HG02970 (cell line): ENCODE measurements at regions not wholly inside any gene's neighbourhood (a gene's known extent, or its start where the extent isn't known, plus 50 kb on each side); places are given as distances from the start of the nearest gene placed in this dataset.
"Not testable (repeated sequence)": the region's sequence is repeated elsewhere in the genome, so short reads cannot be mapped to it uniquely, and the experiment has no call there.

Source experiments
- ATAC-seq: cut with Tn5 transposase; IDR thresholded peaks from one replicate; pipeline ENCODE4 v1.9.1; 2021; ENCODE audit warnings: mild to moderate bottlenecking, moderate library complexity, moderate number of reproducible peaks; ENCODE audit not compliant: unreplicated experiment, low FRiP score

DNA sequence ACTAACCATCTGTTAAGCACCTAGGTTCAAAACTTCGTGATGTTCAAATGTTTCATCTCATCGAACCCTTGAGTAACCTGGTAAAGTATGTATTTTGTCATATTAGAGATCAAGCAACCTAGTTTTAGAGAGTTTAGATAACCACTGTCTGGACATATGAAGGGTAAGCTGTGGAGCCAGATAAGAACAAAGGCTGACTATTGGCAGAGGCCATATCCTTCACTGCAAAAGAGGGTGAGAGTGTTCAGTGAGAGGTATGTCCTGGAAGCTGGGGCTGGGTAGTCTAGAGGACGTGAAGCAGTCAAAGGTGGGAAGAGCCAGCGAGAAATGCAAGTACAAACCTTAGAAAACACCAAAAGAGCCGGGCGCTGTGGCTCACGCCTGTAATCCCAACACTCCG, 573.1 kb upstream of the KLF4 start:
- ATAC-seq = no peak

DNA sequence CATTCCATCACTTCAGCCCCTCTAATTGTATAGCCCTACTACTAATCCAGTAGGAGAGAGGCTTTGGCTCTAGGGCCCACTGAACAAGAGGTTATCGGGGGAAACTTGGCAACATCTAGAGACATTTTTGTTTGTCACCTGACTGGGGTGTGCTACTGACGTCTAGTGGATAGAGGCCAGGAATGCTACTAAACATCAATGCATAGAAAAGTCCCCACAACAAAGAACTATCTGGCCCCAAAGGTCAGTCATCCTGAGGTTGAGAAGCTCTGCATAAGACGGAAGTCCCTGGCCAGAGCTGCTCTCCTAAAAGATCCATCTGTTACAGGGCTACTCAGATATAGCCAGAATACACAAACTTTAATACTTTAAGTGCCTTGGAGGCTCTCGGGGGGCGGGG, 570.6 kb upstream of the KLF4 start:
- no peak for ATAC-seq

DNA sequence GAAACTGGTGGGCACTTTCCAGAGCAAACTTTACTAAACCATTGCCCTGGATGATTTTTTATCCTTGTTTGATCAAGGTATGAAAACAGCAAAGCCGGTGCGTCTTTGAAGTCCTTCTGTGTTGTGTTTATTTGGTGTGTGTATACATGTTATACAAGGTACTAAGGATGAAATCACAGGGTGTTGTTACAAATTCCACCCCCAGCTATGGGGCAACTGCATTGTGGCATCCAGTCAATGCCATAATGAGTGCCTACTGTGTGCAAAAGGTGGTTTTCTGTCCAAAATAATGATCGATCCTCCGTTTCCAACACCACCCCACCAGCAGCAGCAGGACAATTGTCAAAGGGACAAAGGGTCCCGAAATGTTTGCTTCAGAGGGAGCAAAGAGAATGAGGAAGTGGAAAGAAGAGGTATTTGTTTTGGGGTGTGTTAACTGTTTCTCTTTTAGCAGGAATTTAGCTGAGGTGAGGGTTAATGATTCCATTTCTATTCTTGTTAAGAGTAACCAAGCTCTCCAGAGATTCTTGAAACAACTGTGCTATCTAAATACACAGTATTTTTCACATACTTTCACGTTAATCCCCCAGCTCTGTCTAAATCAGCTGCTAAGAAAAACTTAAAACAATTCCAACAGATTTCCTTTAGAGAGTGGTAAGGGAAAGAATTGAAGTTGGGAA, 568.7 kb upstream of the KLF4 start:
- no peak for ATAC-seq

GRCh38 chr9:108057421-108058134, 568.0 kb upstream of the KLF4 start:
- no peak for ATAC-seq

GRCh38 chr9:108056805-108057386, 567.3 kb upstream of the KLF4 start:
- ATAC-seq = no peak

- ATAC-seq = no peak
Measured at GRCh38 chr9:108056084-108056804, 566.7 kb upstream of the KLF4 start.

- no peak for ATAC-seq
Measured at GRCh38 chr9:108054131-108054630, 564.6 kb upstream of the KLF4 start.

DNA sequence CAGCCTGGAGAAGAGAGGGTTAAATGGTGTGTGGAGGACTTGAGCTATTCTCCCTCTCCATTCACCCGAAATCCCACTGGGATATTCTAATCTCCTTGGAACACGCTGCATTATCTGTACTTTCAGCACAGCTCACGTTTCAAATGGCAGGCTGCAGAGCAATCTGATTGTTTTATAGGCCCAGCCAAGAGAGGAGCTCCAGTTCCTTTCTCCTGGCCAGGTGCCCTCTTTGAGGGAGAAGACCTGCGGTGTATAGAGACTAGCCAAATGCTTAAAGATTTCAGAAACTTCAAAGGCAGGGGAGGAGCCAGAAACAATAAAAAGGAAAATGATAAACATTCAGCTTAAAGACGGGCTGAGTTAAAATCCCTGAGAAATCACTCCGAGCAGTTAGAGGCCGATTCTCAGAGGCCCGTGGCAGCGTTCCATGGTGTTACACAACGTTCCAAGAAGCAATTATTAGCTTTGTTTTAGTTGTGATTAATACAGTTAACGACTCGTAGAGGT, 564.0 kb upstream of the KLF4 start:
- no peak for ATAC-seq

- ATAC-seq = no peak
Measured at GRCh38 chr9:108052431-108053080, 563.0 kb upstream of the KLF4 start.

- no peak for ATAC-seq
Measured at GRCh38 chr9:108050894-108051293, 561.3 kb upstream of the KLF4 start.

DNA sequence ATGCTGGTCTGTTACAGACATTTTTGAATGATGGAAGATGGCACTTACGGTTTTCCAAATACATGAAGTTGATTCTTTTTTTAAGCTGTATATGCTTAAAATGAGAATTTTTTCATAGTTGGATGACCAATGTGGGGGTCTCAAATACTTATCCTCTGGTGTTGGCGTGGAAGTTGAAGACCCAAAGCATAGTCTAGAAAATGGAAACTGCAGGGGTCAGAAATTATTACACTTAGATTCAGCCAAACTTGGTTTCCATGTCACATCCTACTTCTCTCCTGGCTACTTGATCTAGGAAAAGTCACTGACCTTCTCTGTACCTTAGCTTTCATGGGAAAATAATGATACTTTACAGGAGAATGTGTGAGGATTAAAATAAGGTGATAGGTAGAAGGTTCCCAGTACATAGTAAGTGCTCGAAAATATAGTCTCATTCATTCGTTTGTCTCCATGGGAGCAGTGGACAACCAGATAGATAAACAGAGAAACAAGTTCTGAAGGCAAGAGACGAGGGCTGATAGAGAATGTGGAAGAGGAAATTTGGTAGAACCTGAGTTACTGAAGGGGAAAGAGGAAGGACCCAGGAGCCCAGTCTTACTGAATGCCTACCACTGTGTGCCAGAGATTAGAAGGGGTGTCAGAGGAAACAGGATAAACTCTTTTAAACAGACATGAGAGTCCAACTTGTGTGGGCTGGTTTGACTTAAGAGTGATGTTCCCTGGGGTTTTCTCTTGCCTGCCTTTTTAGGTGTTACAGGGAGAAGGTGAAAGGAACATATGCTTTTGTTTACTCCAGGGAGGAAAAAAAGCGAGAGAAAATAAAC, 560.3 kb upstream of the KLF4 start:
- ATAC-seq = no peak

DNA sequence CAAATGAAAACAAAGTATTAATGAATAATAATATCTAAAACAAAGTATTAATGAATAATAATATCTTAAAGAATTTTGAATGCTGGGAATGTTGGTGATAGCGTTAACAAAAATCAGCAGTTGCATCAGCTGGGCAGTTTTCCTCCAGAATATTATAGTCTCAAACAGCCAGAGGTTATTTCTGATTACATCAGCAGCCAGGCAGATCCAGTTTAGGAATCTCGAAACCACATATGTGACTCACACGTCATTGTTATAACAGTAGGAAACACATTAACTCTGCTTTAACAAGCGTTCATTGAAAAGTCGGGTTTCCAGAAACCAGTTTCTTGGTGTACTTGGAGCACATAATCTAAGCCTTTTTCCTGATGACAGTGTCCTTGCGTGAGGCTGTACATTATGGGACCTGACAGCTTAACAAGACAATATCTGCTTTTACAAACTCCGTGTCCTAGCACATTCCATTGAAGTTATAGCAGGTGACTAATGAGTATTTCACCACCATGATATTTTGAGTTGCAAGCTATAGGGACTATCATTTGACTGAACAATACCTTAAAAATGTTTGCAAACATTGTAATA, 559.5 kb upstream of the KLF4 start:
- no peak for ATAC-seq

- ATAC-seq = no peak
Measured at GRCh38 chr9:108048406-108049025, 558.9 kb upstream of the KLF4 start.

DNA sequence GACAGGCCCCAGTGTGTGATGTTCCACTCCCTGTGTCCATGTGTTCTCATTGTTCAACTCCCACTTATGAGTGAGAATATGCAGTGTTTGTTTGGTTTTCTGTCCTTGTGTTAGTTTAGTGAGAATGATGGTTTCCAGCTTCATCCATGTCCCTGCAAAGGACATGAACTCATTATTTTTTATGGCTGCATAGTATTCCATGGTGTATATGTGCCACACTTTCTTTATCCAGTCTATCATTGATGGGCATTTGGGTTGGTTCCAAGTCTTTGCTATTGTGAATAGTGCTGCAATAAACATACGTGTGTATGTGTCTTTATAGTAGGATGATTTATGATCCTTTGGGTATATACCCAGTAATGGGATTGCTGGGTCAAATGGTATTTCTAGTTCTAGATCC, 558.2 kb upstream of the KLF4 start:
- not testable (repeated sequence) for ATAC-seq

DNA sequence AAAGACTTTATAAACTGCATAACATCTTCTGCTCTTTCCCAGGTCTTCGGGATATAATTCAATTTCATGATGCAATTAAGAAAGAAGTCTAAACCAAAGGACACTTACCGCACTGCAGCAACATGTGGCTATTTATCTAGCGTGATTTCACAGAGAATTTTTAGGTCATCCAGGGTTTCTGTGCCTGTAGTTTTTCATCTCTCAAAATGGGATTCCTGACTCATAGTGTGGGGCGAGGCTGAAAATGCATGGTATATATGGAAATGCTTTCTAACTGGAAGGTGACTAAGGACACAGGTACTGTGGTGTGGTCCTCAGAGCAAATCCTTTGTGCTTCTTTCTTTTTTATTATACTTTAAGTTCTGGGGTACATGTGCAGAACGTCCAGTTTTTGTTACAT, 557.7 kb upstream of the KLF4 start:
- ATAC-seq = no peak

- no peak for ATAC-seq
Measured at GRCh38 chr9:108045851-108046250, 556.3 kb upstream of the KLF4 start.

- ATAC-seq = no peak
Measured at GRCh38 chr9:108043585-108043984, 554.0 kb upstream of the KLF4 start.

DNA sequence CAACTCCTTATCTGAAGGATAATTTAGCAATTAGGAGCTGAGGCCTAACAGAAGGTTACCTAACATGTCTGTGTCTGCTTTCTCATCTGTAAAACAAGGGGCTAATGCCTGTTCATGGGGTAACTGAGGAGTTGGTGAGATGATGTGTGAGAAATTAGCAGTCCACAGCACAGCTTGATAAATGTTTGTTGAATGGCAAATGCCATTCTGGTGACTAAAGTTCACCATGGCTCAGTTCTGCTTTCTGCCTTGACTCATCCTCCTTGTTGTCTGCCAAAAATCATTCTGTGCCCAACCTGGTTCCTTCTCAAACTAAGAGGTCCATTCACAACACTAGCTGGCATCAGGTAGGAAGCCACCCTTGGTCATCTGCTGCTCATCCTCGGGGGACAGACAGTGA, 552.0 kb upstream of the KLF4 start:
- ATAC-seq = no peak

DNA sequence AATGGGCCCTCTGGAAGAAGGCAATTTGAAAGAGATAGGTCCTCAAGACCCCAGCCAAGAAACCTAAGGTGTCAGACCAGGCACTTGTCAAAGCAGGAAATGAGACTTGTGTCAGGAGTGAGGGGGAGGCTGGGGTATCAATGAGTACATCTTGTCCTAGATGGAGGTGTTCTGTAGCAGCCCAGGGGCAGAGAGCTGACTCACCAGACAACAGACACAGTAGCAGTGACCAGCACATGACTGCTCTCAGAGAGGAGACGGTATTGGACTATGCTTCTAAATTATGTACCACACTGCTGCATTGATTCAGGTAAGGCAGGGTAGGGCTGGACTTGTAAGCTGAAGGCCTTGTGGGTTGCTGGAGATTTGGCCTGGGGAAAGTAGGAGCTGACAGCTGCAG, 551.2 kb upstream of the KLF4 start:
- no peak for ATAC-seq
